ENCODE measurements at regions not wholly inside any gene's neighbourhood (a gene's known extent, or its start where the extent isn't known, plus 50 kb on each side); places are given as distances from the start of the nearest gene placed in this dataset.

- Histone ChIP-seq H3K27ac (no peak overlapping the region), H3K4me1 (replicated peaks in 1 of 2) (no peaks in the 10 kb centered on the region), H3K4me3 (no peak overlapping the region)
- WGBS, 10 experiments, result 70 to 100% (median 80%) methylated on average over 1 to 2 of the region's 5 CpGs; no CpG with 5 or more reads in 6 of the 10 experiments
- ATAC-seq (replicated peaks in 6 of 8), result no peak
- in situ Hi-C loops (cut with MboI; ENCODE audit: low pct_unique_long_range_greater_than_20kb in 2 of 9, low sequenced_read_pairs in 9 of 9, unreplicated experiment in 9 of 9), result no loop called here
Observed at GRCh38 chr2:46239175-46239846, 57.9 kb upstream of the EPAS1 start.

GRCh38 chr2:46239847-46240181 is 57.4 kb upstream of the EPAS1 start:
- WGBS, 10 experiments, result 88 to 100% (median 100%) methylated on average over 1 to 2 of the region's 4 CpGs; no CpG with 5 or more reads in 6 of the 10 experiments
- in situ Hi-C loops (cut with MboI; ENCODE audit: low pct_unique_long_range_greater_than_20kb in 2 of 9, low sequenced_read_pairs in 9 of 9, unreplicated experiment in 9 of 9), result no loop called here
- no peak overlapping the region for H3K27ac ChIP-seq
- no peak for ATAC-seq (replicated peaks in 6 of 8)
- H3K4me3 ChIP-seq, result no peak overlapping the region
- H3K4me1 ChIP-seq (replicated peaks in 1 of 2), result no peaks in the 10 kb centered on the region

GRCh38 chr2:46241344-46241743 is 55.9 kb upstream of the EPAS1 start:
- Histone ChIP-seq H3K27ac (no peak overlapping the region), H3K4me3 (no peak overlapping the region), H3K4me1 (replicated peaks in 1 of 2) (no peaks in the 10 kb centered on the region)
- 0 to 83% (median 44%) methylated on average over 1 to 2 of the region's 2 CpGs; no CpG with 5 or more reads in 2 of the 10 experiments for WGBS, 10 experiments
- peak in 4 of 8 experiments; percentile 18 to 90 (median 67) for ATAC-seq (replicated peaks in 6 of 8)
- in situ Hi-C loops (cut with MboI; ENCODE audit: low pct_unique_long_range_greater_than_20kb in 2 of 9, low sequenced_read_pairs in 9 of 9, unreplicated experiment in 9 of 9), result no loop called here

- no peak for ATAC-seq (replicated peaks in 6 of 8)
Observed at GRCh38 chr2:46245869-46246268, 51.3 kb upstream of the EPAS1 start.

GRCh38 chr2:46246790-46247189 is 50.4 kb upstream of the EPAS1 start:
- WGBS, 10 experiments, result 44 to 86% (median 52%) methylated on average over 1 of the region's 1 CpG; no CpG with 5 or more reads in 6 of the 10 experiments
- no peaks in the 10 kb centered on the region for H3K4me1 ChIP-seq (replicated peaks in 1 of 2)
- ATAC-seq (replicated peaks in 6 of 8), result no peak
- no peak overlapping the region for H3K4me3 ChIP-seq
- H3K27ac ChIP-seq, result no peak overlapping the region
- in situ Hi-C loops (cut with MboI; ENCODE audit: low pct_unique_long_range_greater_than_20kb in 2 of 9, low sequenced_read_pairs in 9 of 9, unreplicated experiment in 9 of 9), result no loop called here

More at GRCh38 chr2:46245869-46246268, 51.3 kb upstream of the EPAS1 start:
- Histone ChIP-seq H3K4me1 (replicated peaks in 1 of 2) (no peaks in the 10 kb centered on the region), H3K4me3 (no peak overlapping the region), H3K27ac (no peak overlapping the region)
- WGBS, 10 experiments, result 84 to 100% (median 94%) methylated on average over 1 to 7 of the region's 7 CpGs
- in situ Hi-C loops (cut with MboI; ENCODE audit: low pct_unique_long_range_greater_than_20kb in 2 of 9, low sequenced_read_pairs in 9 of 9, unreplicated experiment in 9 of 9), result no loop called here

All from motor neuron (in vitro differentiated cells).